Hippocampal formation (tissue), 2 donors: ENCODE measurements at regions not wholly inside any gene's neighbourhood (a gene's known extent, or its start where the extent isn't known, plus 50 kb on each side); places are given as distances from the start of the nearest gene placed in this dataset.

Experiments
- DNase-seq, 2 donors: peaks; one replicate each; lab custom pipeline; 2025; lab: John Stamatoyannopoulos, UW

DNA sequence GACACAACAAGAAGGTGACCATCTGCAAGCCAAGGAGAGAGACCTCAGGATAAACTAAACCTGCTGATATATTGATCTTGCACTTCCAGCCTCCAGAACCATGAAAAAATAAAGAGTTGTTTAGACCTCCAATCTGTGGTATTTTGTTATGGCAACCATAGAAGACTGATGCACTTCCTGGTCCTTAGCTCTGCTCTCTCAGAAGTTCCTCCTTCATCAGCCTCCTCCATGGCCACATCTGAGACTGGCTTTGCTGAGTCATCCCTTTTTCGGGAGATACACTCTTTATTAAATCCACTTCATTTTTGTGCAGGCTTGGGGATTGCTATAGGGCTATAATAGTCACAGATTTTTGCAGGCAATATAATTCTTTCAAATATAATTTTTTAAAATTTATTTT, 89.6 kb upstream of the ATF7IP start:
- no peak for DNase-seq

DNA sequence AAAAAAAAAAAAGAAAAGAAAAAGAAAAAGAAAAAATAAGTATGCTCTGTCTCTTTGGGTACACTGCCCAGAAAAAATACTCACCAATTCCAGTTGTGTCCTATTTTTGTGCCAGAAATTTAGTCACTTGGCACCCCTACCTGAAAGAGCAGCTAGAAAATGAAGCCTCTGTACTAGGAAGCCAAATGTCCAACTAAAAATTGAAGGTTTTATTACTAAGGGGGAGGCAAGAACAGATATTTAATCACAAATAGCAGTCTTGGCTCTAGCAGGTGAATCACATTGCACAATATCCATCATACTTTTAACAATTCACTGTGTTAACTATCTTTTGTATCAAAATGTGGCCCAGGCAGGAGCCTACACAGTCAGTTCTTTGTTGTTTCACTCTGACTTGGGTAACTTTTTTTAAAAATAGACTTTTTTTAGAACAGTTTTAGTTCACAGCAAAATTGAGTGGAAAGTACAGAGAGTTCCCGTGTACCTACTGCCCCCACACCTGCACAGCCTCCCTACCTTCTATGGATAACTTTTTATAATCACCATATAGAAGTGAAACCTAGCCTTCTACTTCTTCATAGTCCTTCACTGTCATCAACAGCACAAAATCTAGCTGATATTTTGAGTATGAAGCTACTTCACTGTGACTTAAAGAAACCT, 87.1 kb upstream of the ATF7IP start:
- peak in 1 of 2 donors; percentile 3 for DNase-seq

DNA sequence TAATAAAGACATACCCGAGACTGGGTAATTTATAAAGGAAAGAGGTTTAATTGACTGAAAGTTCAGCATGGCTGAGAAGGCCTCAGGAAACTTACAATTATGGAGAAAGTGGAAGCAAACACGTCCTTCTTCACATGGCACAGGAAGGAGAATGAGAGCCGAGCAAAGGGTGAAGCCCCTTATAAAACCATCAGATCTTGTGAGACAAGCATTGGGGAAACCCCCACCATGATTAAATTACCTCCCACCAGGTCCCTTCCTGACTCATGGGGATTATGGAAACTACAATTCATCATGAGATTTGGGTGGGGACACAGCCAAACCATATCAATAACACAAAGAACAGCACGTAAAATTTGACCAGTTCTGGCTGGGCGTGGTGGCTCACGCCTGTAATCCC, 85.6 kb upstream of the ATF7IP start:
- DNase-seq: no peak

DNA sequence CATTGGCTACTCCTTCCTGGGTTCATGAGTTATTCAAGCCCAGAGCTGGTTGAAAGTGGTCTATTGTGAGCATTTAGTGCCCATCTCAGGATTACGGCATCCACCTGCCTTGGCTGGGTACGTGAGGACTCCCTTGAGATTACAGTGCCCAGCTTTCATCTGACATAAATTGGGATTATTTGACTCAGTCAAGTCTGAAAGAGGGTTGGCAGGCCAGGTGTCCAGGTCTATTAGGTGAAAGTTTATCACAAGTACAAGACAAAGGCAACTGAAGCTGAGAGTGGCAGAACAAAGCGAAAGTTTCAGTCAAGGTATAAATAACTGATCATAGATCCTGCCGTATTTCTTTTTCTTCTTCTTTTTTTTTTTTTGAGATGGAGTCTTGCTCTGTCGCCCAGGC, 84.6 kb upstream of the ATF7IP start:
- DNase-seq: no peak

DNA sequence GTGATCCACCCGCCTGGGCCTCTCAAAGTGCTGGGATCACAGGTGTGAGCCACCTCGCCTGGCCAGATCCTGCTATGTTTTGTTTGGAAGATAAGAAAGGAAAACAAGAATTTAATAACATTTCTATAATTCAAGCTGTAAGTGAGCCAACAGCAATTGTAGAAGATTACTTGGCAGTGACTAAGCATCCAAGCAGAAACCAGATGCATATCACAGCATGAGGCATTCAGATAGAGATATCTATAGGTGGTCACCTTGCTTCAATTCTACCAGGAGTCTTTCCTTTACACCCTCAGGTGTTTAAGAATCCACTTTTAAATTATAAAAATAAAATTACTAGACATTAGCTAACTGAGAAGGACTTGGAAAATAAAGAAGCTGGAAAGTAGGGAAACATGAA, 83.9 kb upstream of the ATF7IP start:
- no peak for DNase-seq

DNA sequence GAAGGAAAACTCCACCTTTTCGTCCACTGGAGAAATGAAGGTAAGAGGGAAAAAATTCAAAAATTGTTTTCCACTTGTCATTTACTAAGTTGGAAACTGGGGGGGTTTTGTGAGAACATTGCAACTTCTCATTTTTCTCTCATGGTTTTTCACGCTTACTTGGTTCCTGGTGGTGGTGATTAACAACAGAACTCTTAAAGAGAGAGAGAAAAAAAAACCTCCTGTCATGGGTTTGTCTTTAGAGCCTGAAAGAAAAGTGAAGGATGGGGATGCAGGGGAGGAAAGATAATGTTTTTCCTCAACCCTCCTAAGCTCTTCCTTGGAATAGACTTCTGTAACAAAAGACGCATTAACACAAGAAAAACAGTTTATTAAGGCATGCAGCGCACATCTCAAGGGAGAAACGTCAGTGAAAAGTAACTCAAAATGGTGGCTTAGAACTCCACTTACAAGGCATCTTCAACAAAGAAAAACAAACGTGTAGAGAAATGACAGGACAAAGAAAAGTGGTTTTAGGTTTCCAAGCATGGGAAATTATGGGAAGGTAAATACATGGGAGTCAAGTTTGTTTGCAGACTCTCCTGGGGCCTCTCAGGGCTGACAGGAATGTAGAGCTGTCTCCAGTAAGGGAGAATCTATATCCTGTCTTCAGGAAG, 81.9 kb upstream of the ATF7IP start:
- no peak for DNase-seq

DNA sequence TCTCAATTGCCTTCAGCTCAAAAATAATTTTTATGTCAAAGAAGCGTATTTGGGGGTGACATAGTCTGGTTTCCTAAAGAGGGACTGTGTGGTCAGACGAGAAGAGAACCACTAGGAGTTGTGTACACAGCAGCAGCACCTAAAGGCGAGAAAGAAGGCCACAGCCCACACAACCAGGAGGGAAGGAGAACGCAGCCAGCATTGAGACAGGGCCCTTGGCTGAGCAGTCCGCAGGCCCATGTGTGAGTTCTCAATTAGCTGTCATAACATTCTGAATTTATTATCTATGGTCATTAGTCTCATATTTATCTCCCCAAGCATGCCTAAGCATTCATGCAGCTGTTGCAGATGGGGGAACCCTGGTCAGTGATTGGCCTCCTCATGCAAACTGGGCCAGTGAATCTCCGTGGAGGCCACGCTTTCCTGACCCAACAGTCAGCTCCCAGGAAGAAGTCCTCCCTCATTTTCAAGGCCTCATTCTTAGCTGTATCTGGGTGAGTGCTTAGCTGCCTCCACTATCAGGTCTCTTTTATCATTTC, 81.2 kb upstream of the ATF7IP start:
- DNase-seq: no peak

DNA sequence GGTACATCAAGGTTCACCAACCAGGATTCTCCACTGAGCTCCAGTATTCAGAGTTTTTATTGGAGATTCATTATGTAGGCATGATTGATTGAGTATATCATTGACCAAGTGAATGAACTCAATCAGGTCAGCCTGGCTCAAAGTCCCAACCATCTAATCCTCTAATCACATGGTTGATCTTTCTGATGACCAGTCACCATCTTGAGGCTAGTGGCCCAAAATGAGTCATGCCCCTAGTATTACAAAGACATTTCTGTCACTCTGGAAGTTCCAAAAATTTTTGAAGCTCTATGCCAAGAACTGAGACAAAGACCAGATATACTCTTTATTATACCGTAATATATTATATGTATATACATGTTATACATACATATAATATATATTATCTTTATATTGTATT, 75.9 kb upstream of the ATF7IP start:
- no peak for DNase-seq

DNA sequence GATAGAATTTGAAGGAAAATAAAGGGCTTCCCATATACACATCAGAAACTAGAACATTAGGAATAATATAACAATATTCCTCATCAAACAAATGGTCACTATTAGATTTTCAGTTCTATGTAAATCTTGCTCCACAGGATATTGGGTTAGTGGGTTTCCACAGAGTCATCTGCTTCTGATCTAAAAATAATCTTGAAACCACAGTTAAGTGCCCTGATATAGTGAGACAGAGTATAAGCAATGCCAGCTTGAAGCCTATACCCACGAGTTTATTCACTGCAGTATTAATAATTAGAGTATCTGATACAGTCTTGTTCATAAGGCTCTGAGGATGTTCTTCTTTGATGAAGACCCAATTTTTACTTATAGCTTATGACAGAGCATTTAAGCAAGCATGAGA, 74.5 kb upstream of the ATF7IP start:
- no peak for DNase-seq

DNA sequence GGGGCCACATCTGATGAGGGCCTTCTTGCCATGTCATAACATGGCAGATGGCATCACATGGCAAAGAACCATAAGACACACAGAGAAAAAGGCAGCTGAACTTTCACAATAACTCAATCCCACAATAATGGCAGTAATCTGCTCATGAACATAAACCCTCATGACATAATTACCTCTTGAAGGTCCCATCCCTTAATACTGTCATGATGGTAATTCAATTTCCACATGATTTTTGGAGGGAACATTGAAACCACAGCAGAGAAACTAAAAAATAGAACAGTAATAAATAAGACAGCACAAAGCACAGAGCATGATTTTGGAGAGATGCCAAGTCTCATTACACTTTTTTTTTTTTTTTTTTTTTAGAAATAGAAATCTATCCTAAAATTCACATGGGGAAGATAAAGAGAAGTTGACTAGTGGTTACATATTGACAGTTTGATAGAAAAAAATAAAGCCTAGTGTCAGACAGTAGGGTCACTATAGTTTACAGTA, 61.8 kb upstream of the ATF7IP start:
- DNase-seq: no peak

DNA sequence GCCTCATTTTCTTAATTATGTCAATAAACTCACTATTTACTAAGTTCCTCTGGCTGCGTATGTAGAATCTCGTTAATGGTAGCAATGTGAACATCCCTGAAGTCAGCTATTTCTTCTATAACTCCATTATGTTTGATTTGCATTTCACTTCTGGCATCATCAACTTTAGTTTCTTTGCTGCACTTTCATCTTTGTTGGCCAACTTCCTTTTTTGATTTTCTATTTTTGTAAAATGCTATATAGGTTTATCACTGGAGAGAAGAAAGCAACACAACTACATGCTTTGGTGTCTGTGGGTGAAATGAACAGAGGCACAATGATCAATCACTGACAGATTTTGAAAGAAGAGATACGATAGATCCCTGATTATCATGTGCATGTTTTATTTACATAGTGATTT, 58.5 kb upstream of the ATF7IP start:
- no peak for DNase-seq

DNA sequence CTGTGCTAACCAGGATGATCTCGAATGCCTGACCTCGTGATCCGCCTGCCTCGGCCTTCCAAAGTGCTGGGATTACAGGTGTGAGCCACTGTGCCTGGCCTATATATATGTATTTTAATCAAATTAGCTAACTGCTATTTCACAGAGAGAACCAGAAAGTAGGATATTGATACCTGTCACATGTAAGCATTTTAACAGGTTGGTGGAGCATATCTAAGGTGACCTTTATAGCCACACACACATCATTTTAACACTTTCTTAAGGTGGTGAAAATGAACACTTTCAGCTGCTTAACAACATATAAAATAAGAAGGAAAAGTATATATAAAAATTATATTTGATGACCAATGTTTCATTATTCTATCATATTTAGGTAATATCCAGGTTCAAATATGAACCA, 57.0 kb upstream of the ATF7IP start:
- no peak for DNase-seq

DNA sequence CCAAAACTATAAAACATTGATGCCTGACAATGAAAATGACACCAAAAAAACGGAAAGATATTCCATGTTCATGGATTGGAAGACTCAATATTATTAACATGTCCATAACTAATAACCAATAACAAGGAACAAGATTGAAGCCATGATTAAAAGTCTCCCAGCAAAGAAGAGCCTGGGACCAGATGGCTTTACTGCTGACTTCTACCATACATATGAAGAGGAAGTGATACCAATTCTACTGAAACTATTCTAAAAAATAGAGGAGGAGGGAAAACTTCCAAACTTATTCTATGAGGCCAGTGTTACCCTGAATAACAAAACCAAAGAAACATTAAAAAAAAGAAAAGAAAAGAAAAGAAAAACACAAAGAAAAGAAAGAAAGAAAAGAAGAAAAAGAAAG, 54.6 kb upstream of the ATF7IP start:
- DNase-seq: no peak

DNA sequence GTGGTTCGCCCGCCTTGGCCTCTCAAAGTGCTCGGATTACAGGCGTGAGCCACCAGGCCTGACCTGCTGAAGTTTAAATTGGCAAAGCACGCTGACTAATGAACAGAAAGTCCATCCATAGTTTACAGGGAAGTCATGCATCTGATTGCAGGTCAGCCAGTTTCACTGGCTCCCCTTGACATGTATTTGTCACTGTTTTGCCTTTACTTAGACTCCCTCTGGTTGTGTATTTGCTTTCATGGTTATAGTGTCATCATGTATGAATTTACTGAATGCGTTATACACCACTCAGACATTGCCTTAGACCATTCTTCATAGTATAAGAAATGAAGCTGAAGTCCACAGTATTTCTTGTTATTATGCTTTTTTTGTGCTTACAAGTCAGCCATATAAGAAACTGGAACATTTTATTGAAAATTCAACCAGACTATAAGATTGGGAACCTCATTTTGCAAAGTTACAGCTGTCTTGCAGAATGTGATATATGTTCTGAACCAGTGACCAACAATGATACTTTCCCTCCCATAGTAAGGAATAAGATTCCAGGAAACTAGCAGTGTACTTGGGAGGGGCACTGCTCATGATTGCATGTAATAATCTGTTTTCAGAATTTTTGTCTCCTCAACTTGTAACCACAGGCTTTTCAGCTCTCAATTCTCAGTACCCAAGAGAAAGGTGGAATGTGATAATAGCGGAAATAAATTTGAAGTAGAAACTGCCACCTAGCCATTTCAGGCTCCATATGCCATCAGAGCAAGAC, 51.9 kb upstream of the ATF7IP start:
- no peak for DNase-seq

DNA sequence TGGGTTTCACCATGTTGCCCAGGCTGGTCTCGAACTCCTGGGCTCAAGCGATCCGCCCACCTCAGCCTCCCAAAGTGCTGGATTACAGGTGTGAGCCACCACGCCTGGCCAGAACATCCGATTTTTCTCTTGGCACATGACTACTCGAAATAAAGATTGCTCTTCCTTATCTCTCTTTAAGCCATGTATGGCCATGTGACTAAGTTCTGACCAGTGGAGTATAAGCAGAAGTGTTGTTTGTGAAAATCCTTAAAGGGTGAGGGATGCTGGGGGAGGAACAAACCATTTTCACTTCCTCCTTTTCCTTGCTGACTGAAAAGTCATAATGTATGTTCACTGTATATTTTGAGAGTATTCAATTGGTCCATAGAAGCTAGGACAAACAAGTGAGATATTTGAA, 50.7 kb upstream of the ATF7IP start:
- no peak for DNase-seq

DNA sequence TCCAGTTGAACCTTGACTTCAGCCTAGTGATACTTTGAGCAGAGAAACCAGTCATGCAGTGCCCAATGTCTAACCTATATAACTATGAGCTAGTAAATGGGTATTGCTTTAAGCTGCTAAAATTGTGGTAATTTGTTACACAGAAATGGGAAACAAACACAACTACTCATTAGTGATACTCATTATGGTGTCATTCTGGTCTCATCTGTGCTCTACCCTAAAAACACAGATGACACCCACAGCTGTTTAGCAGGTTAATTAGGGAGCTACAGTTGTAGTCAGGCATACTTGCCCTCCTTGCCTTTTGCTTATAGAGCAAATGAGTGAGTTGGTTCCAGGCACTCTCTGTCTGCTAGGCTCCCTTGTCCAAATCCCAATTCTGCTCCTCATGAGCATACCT, 50.0 kb upstream of the ATF7IP start:
- DNase-seq: no peak
